Myocyte (in vitro differentiated cells): ENCODE measurements at regions not wholly inside any gene's neighbourhood (a gene's known extent, or its start where the extent isn't known, plus 50 kb on each side); places are given as distances from the start of the nearest gene placed in this dataset.

Experiments
- DNase-seq: peaks from one replicate; pipeline ENCODE4 v3.0.0-alpha.2; 2012; ENCODE audit warnings: low read depth

DNA sequence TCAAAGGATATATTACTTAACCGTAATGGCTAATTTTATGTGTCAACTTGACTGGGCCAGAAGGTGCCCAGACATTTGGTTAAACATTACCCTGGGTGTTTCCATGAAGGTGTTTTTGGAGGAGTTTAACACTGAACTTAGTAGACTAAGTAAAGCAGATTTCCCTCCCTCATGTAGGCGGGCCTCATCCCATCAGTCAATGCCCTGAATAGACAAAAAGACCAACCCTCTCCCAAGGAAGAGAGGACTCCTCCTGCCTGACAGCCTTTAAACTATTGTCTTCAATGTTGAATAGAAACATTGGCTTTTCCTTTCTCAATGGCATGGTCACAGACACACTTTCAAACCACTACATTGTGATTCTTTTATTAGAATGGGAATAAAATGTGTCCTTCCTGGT, 121.9 kb downstream of the SETD4 start:
- no peak for DNase-seq

GRCh38 chr21:35933466-35933865, 126.9 kb downstream of the SETD4 start:
- peak; percentile 66 for DNase-seq

DNA sequence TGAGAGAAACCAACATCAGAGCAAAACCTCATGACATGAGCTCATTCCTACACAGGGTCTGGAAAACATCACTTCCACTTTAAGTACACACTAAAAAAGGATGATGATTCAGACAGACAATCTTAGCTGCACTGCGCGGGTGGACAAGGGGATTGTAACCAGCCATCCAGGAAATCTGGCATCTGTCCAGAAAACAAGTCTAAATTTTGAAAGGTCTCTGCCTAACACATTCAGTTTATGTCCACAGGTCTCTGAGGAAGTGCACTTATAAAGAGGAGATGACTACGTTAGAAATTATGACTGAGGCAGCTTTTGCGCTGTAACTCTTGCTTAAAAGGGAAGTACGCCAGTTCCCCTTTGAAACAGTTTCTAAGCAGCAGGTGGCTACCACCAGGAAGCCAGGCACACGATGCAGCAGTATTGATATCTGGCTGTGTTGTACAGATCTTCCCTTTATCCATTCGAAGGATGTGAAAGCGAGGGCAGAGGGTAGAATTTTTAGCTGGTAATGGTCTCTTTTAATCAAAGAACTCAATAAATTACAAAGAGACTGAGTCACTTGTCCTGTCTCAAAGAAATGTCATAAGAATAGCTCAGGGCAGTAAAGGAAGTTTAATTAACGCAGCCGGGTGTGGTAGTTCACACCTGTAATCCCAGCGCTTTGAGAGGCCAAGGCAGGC, 128.0 kb downstream of the SETD4 start:
- DNase-seq, result peak; percentile 90

DNA sequence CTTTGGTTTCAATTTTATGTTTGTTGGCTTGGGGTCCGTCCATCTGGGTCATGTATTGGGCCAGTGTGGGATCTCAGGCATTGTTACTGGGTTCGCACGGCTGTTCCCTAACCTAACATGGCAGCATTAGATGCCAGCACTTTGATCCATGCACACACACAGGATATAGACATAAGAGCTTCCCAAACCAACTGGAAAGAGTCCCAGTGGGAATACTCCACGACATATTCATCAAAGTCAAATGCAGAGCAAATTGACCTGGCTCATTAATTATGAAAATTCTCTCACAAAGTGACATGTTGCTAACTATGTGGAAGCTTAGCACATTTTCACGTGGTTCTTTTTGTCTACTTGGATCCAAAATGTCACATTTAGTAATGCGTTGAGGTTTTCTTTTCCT, 130.4 kb downstream of the SETD4 start:
- no peak for DNase-seq

DNA sequence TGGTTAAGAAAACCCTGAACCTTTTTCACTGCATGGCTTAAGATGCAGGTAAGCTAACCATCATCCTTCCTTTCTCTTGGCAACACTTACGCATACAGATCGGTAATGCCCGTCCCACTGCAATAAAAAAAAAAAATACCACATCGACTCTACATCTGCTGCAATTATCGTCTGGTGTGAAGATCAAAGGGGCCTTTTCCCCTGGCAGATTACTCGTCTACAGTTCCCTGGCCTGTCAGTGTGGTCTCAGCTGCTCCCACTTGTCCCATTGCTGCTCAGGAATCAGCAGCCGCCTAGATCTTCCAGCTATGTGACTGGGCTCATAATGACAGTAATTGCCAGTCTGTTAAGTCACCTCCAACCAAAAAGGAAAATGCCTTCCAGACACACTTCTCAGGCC, 133.1 kb downstream of the SETD4 start:
- peak; percentile 75 for DNase-seq

DNA sequence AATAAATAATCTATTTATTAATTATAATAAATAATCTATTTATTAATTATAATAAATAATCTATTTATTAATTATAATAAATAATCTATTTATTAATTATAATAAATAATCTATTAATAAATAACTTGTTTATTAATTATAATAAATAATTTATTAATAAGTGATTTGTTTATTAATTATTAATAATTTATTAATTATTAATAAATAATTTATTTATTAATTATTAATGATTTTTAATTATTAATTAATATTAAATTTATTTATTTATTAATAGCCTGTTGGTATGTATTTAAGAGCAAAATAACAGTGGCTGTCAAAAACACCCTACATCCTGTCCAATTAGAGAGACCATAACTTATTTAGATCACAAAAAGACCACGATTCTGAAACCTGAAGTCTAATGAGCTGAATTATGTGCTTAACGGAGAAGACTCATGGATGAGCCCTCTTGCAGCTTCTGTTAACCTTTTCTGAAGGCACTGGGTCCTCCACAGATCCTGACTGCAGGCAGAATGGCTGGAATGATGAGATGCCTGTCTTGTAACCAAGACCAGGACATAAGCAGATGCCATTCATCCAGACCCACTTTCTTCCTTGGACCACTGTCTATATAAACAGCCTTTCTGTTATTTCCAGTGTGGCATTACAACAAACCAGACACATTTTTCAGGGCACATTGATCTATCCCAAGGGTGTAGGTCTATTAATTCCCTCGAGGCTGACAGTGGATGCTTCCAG, 134.2 kb downstream of the SETD4 start:
- no peak for DNase-seq

DNA sequence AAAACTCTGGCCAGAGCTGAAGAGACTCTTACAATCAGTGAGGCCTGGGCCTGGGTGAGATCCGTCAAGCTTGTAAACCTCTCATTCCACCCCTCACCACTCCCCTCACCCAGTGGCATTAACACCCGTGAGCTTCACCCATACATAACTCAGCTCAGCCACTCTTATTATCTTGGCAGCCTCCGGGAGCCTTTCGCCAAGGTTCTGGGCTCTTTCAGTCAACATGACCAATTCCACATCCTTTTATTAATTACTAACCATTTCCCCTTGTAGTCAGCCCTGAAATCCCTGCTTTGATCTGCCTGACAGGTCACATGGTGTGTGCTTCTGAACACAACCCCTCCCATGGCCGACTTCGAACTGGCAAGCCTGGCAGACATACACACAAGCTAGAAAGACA, 134.8 kb downstream of the SETD4 start:
- no peak for DNase-seq

DNA sequence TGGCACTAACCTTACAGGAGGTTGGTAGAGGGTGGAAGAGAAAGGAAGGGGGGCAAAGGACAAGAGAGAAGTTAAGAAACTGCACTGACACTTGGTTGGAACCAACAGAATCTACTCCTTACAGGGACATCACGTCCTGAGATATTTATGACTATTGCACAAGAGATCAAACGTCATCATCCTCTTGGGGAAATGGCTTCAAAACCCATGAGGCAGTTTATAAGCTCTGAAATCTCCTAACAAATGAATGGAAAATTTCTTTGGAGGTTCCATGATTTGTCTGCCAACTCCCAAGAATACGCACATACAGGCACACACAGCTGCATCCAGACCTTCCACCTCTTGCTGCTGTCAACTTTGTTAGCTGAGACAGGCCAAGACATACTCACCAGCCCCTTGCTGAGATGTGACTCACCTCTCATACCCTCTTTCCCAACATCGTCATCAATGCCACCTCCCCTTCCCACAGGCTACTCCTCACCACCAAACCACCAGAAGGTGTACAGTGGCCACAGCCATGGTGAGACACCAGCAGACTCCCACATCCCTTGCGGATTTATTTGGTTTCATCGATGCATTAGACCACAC, 135.5 kb downstream of the SETD4 start:
- DNase-seq, result peak; percentile 90

GRCh38 chr21:35923971-35924370, 136.4 kb downstream of the SETD4 start:
- peak; percentile 74 for DNase-seq

GRCh38 chr21:35922618-35923017, 137.7 kb downstream of the SETD4 start:
- no peak for DNase-seq

GRCh38 chr21:35921471-35921870, 138.9 kb downstream of the SETD4 start:
- DNase-seq, result no peak

GRCh38 chr21:35920436-35920835, 139.9 kb downstream of the SETD4 start:
- DNase-seq, result no peak

GRCh38 chr21:35915030-35915429, 145.3 kb downstream of the SETD4 start:
- DNase-seq, result no peak

DNA sequence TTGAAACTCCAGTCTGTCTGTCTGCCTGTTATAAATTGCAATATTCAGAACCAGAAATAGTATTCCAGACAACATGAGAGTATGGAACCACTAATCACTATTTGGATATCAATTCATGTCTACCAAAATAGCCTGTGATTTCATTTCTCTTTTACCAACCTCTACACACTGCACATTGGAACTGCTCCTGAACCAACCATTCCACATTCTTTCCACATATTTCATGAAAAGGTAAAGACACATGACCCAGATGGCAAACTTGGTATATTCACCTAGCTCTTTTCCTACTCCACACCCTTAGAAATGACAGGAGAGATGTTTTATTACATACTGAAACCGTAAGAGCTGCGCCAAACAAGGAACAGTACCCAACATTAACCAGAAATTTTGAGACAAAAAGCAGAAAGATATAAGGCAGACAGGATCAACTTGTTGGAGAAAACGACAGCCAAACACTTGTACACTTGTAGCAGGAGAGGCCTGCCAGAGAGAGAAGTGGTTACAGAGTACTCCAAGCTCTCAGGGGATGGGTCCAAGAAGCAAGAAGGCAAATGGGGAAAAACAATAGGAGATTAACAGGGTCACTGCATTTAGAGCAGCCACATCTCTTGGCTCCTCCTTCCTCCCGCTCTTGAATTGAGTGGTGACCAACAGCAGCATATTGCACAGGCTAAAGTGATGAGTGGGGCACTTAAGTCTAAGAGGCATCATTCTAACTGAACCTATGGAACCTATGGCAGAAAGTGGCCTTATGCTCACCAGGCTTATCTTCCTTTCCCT, 148.7 kb downstream of the SETD4 start:
- no peak for DNase-seq

- DNase-seq, result no peak
Observed at GRCh38 chr21:35909456-35910223, 150.7 kb downstream of the SETD4 start.

GRCh38 chr21:35908311-35909078, 151.8 kb downstream of the SETD4 start:
- no peak for DNase-seq

DNA sequence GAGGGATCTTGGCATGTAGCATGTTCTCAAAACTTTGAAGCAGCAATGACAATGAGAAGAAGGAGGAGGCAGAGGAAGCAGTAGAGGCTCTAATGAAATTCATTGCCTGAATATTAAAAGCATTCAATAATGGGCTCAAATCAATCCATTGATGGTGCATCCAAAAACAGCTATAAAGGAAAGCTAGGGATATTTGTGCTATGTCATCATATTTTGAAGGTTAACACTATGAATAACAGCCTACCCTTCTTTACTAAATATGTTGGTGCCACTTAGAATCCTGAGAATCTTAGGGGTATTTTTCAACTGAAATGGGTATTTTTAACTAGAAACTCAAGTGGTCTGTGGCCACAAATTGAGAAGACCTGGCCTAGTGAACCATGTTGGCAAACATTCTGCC, 153.7 kb downstream of the SETD4 start:
- no peak for DNase-seq

GRCh38 chr21:35905963-35906345, 154.4 kb downstream of the SETD4 start:
- no peak for DNase-seq

DNA sequence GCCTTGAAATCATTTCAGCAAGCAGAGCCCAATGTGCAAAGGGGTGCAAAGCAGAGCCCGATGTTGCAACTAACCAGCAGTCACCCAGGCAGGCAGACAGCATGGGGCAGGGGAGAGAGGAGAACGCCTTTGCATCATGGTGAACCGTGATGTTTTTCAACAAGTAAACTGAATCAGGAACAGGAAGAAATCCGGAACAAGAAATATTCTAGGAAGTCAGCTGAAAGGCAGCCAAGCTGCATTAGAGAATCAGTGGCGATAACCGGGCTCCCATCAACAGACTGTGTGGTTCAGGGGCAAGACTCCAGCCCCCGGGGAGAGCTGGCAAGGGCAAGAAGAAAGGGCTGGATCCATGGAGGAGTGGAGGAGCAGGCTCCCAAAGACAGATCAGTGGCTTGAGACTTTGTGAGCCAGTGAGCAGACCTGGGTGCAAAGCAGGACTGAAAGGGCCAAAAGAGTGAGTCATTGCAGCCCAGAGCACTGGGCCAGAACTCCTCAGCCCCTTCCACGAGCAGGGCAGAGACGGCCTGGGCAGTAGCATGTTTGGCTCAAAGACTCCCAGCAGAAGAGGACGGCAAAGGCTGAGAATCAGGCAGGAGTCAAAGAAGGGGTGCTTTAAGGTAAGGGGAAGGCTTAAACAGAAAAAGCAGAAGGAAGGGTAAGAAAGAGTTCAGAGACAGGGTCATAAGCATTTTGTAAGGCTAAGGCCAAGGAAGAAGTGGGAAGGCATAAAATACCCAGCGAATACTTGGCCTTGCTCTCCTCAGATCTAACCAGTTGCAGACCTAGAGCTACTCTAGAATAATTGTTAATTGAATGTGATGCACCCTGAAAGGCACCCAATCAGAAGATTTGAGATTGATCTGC, 155.0 kb downstream of the SETD4 start:
- no peak for DNase-seq
